Activated CD4-positive, alpha-beta T cell treated with anti-CD3 and anti-CD28 coated beads for 1 hour (primary cell): ENCODE measurements at regions not wholly inside any gene's neighbourhood (a gene's known extent, or its start where the extent isn't known, plus 50 kb on each side); places are given as distances from the start of the nearest gene placed in this dataset.

Experiments used
- DNase-seq: peaks from one replicate; pipeline ENCODE4 v3.0.0-alpha.2; 2020

- no peak for DNase-seq
These were observed 119.2 kb upstream of the NCOR2 start for GRCh38 chr12:124686370-124687173.

GRCh38 chr12:124685689-124686369, 118.4 kb upstream of the NCOR2 start:
- no peak for DNase-seq

- no peak for DNase-seq
These were observed 117.7 kb upstream of the NCOR2 start for GRCh38 chr12:124684971-124685688.

GRCh38 chr12:124684496-124684895, 117.1 kb upstream of the NCOR2 start:
- no peak for DNase-seq

GRCh38 chr12:124683152-124684124, 116.0 kb upstream of the NCOR2 start:
- DNase-seq, result no peak

- no peak for DNase-seq
These were observed 115.2 kb upstream of the NCOR2 start for GRCh38 chr12:124682425-124683151.

GRCh38 chr12:124681779-124682391, 114.5 kb upstream of the NCOR2 start:
- DNase-seq, result no peak

GRCh38 chr12:124680863-124681778, 113.7 kb upstream of the NCOR2 start:
- DNase-seq, result no peak

GRCh38 chr12:124679533-124680371, 112.3 kb upstream of the NCOR2 start:
- no peak for DNase-seq

GRCh38 chr12:124679047-124679446, 111.6 kb upstream of the NCOR2 start:
- DNase-seq, result no peak

GRCh38 chr12:124678421-124678893, 111.0 kb upstream of the NCOR2 start:
- no peak for DNase-seq

GRCh38 chr12:124677552-124678356, 110.3 kb upstream of the NCOR2 start:
- no peak for DNase-seq

- no peak for DNase-seq
These were observed 109.5 kb upstream of the NCOR2 start for GRCh38 chr12:124676714-124677462.

GRCh38 chr12:124675881-124676713, 108.7 kb upstream of the NCOR2 start:
- DNase-seq, result no peak

- no peak for DNase-seq
These were observed 107.5 kb upstream of the NCOR2 start for GRCh38 chr12:124674937-124675336.
